HUDEP-2 (cell line): ENCODE measurements at regions not wholly inside any gene's neighbourhood (a gene's known extent, or its start where the extent isn't known, plus 50 kb on each side); places are given as distances from the start of the nearest gene placed in this dataset.
"Not testable (repeated sequence)": the region's sequence is repeated elsewhere in the genome, so short reads cannot be mapped to it uniquely, and the experiment has no call there.

Source experiments
- DNase-seq, 76 experiments: peaks; one replicate each; lab custom pipeline; 2025; ENCODE audit not compliant: unreplicated experiment in 76 of 76; lab: John Stamatoyannopoulos, UW

DNA sequence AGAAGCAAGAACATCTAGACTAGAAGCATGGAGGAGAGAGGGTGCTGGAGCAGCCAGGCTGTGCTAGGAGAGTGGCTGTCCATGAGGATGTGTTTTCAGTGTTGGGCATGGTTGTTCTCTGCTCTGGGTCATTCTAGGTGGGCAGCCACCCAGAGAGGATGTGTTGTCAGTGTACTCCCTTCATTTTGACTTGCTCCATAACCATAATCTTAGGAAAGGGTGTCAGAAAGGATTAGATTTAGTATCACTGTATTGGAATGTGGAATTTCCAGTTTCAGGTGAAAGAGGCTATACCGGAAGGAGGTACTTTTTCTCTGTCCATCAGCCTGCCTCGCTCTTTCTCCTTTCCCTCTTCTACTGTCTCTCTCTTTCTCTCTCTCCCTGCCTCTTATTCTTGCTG is 474.5 kb upstream of the PODXL start:
- no peak for DNase-seq

- no peak for DNase-seq
Observed at GRCh38 chr7:132030086-132030568, 473.7 kb upstream of the PODXL start.

- no peak for DNase-seq
Observed at GRCh38 chr7:132029369-132030085, 473.1 kb upstream of the PODXL start.

- DNase-seq, result no peak
Observed at GRCh38 chr7:132028144-132028920, 471.9 kb upstream of the PODXL start.

DNA sequence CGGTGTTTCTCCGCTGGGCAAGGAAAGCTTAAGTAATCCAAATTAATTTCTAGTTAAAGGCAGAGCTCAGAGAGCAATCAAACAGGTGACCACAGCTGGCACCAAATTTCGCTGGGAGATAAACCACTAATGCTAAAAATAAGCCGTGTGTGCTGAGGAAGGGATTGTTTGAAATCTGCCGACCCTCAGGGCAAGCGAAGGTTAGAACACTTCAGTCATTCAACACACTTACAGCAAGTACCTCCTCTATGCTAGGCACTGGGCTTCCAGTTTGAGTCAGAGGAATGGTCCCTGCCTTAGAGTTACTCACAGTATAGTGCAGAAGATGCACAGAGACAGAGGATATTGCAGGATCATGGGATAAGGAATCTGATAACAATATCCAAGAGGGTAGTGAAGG is 467.9 kb upstream of the PODXL start:
- no peak for DNase-seq

- DNase-seq, result no peak
Observed at GRCh38 chr7:132023466-132023865, 467.0 kb upstream of the PODXL start.

- no peak for DNase-seq
Observed at GRCh38 chr7:132022188-132022587, 465.8 kb upstream of the PODXL start.

- no peak for DNase-seq
Observed at GRCh38 chr7:132019703-132020102, 463.3 kb upstream of the PODXL start.

GRCh38 chr7:132009778-132010177 is 453.4 kb upstream of the PODXL start:
- no peak for DNase-seq

DNA sequence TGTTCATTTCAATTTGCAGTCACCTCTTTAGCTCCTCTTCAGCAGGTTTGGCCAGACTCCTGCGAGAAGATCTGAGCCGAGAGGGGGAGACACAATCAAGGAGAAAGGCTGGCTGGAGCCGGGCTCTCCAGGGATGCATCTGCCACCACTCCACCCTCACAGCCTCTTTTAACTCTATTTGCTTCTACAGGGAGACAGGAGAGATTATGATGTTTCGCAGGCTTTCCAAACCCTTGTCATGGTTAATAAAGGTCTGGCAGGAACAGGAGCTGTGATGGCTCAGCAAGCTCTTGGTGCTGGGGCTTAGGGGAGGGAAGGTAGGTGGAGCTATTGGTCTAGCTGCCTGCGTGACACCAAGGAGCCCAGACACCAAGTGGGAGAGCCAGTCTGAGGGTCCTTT is 448.1 kb upstream of the PODXL start:
- no peak for DNase-seq

GRCh38 chr7:132002343-132002968 is 446.0 kb upstream of the PODXL start:
- DNase-seq, result no peak

DNA sequence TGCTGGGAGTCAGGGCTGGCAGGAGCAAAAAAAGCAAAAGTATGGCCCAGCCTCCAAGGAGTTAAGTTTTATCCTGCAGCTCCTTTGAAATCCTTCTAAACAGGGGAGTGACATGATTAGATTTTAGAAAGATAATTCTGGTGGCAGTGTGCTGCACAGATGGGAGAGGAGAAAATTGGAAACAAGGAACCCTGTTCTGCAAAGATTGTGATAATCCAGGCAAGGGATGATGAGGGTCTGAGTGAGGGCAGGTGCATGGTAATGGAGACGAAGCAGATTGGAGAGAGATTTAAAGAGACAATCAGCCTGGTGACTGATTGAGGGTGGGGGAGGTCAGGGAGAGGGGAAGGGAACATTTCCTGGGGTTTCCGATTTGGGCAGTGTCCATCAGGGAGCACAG is 444.7 kb upstream of the PODXL start:
- no peak for DNase-seq

GRCh38 chr7:131999193-131999592 is 442.8 kb upstream of the PODXL start:
- DNase-seq, result no peak

DNA sequence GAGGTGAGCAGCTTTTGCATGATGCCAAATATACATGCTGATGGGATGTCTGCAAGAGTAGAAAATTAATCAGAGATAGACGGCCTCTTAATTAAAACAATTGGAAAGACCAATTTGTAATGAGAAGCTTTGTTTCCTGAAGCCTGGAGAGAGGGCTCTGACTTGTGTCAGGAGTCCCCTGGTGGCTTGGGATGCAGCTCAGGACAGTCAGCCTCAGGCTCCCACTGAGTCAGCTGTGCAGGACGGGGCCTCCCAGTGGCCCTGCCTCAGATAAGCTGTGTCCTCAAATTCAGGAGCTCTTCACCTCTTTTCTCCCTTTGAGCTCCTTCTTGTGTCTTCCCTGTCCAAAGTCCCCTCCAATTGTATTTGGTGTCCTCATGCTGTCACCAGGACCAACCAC is 438.9 kb upstream of the PODXL start:
- DNase-seq, result no peak

DNA sequence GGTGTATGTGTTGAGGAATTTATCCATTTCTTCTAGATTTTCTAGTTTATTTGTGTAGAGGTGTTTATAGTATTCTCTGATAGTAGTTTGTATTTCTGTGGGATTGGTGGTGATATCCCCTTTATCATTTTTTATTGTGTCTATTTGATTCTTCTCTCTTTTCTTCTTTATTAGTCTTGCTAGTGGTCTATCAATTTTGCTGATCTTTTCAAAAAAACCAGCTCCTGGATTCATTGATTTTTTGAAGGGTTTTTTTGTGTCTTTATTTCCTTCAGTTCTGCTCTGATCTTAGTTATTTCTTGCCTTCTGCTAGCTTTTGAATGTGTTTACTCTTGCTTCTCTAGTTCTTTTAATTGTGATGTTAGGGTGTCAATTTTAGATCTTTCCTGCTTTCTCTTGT is 424.6 kb upstream of the PODXL start:
- not testable (repeated sequence) for DNase-seq

DNA sequence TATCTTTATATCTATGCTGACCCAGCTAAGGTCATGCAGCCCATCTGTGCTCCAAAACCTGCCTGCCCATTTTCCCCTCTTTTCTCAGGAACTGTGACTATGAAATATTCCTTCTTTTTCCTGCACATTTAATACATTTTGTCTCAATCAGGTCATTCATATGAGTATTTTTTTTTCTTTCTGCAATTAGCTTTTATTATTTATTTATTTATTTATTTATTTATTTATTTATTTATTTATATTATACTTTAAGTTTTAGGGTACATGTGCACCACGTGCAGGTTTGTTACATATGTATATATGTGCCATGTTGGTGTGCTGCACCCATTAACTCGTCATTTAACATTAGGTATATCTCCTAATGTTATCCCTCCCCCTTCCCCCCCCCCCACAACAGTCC is 421.7 kb upstream of the PODXL start:
- not testable (repeated sequence) for DNase-seq

DNA sequence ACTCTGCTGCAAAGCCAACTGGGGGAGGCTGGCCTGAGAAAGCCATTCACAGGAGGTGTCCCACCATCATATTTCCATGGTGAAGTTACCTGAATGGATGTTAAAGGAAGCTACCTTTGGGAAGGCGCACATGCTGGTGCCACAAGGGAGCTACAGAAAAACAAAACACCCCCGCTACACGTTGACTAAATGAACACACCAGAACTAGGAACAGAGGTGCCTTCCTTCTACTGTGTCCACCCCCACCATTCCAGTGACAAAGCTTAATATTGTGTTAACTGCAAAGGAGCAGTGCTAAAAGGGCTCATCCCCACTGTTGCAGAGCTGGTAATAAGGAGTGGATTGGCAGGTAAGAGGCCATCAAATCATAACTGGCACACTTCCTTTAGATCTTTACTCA is 420.0 kb upstream of the PODXL start:
- DNase-seq, result no peak

- DNase-seq, result no peak
Observed at GRCh38 chr7:131974671-131975070, 418.2 kb upstream of the PODXL start.

- DNase-seq, result no peak
Observed at GRCh38 chr7:131972251-131972650, 415.8 kb upstream of the PODXL start.

DNA sequence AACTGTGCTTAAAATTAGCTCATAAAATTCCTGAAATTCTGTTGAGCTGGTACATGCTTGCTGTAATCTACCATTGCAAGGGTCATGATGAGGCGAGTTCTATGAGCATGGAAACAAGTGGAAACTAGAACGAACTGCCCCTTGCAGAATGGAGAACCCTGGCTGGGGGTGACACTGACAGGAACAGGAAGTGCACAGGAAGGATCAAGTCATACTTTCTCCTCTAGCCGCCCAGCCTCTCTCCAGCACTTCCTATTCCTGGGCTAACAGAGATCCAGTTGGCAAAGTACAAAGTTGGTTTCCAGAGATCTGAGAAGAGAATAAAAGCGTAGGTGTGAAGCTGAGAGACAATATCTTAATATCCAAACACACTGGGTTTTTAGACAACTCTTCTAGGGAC is 414.2 kb upstream of the PODXL start:
- DNase-seq, result no peak

DNA sequence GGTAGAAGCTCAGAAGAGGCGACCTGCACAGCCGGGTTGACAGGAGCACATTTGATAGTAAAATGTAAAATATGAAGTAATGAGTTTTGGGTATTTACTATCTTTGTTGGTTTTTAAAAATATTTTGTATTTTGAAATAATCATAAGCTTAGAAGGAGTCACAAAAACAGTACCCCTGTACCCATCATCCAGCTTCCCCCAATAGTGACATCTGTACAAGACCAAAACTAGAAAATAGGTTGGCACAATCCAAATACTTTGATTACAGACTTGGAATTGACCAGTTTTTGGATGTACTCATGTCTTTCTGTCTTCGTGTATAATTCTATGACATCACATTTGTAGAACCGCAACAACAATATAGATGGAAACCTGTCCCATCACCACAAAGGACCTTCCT is 413.1 kb upstream of the PODXL start:
- DNase-seq, result no peak
